ENCODE measurements at regions not wholly inside any gene's neighbourhood (a gene's known extent, or its start where the extent isn't known, plus 50 kb on each side); places are given as distances from the start of the nearest gene placed in this dataset.
"Not testable (repeated sequence)": the region's sequence is repeated elsewhere in the genome, so short reads cannot be mapped to it uniquely, and the experiment has no call there.

- not testable (repeated sequence) for TF ChIP-seq CTCF (conservative IDR thresholded peaks at IDR 0.05 in 1 of 2, IDR thresholded peaks at IDR 0.05 in 1 of 2; ENCODE audit: extremely low read depth in 1 of 2, insufficient read depth in 1 of 2, low read depth in 1 of 2, low read length in 2 of 2); EZH2 (IDR thresholded peaks at IDR 0.05; ENCODE audit: borderline replicate concordance, low read length)
Observed at GRCh38 chr7:65133087-65133486, 126.6 kb upstream of the ERV3-1 start.

All from mammary epithelial cell (primary cell).